HG03432 (cell line): ENCODE measurements at regions not wholly inside any gene's neighbourhood (a gene's known extent, or its start where the extent isn't known, plus 50 kb on each side); places are given as distances from the start of the nearest gene placed in this dataset.
"Not testable (repeated sequence)": the region's sequence is repeated elsewhere in the genome, so short reads cannot be mapped to it uniquely, and the experiment has no call there.

Source experiments
- ATAC-seq: cut with Tn5 transposase; IDR thresholded peaks from one replicate; pipeline ENCODE4 v1.9.1; 2021; ENCODE audit warnings: mild to moderate bottlenecking, moderate library complexity; ENCODE audit not compliant: unreplicated experiment

GRCh38 chr5:25458628-25459027 lies 813.9 kb upstream of the CDH10 start:
- ATAC-seq, result no peak

- no peak for ATAC-seq
Measured at GRCh38 chr5:25453500-25453899, 808.7 kb upstream of the CDH10 start.

GRCh38 chr5:25451294-25451693 lies 806.5 kb upstream of the CDH10 start:
- ATAC-seq, result no peak

- ATAC-seq, result no peak
Measured at GRCh38 chr5:25448646-25449045, 803.9 kb upstream of the CDH10 start.

- no peak for ATAC-seq
Measured at GRCh38 chr5:25448190-25448621, 803.4 kb upstream of the CDH10 start.

GRCh38 chr5:25446061-25446420 lies 801.3 kb upstream of the CDH10 start:
- ATAC-seq, result not testable (repeated sequence)

- not testable (repeated sequence) for ATAC-seq
Measured at GRCh38 chr5:25445381-25446060, 800.7 kb upstream of the CDH10 start.

- ATAC-seq, result no peak
Measured at GRCh38 chr5:25444697-25445096, 799.9 kb upstream of the CDH10 start.

GRCh38 chr5:25441810-25442209 lies 797.0 kb upstream of the CDH10 start:
- no peak for ATAC-seq

- ATAC-seq, result no peak
Measured at GRCh38 chr5:25439025-25439424, 794.2 kb upstream of the CDH10 start.

- ATAC-seq, result not testable (repeated sequence)
Measured at GRCh38 chr5:25438375-25438774, 793.6 kb upstream of the CDH10 start.

GRCh38 chr5:25436452-25436851 lies 791.7 kb upstream of the CDH10 start:
- no peak for ATAC-seq

- no peak for ATAC-seq
Measured at GRCh38 chr5:25435882-25436281, 791.1 kb upstream of the CDH10 start.

- no peak for ATAC-seq
Measured at GRCh38 chr5:25427240-25427639, 782.5 kb upstream of the CDH10 start.

GRCh38 chr5:25423271-25423670 lies 778.5 kb upstream of the CDH10 start:
- ATAC-seq, result no peak

GRCh38 chr5:25419684-25420083 lies 774.9 kb upstream of the CDH10 start:
- no peak for ATAC-seq

- ATAC-seq, result no peak
Measured at GRCh38 chr5:25418978-25419377, 774.2 kb upstream of the CDH10 start.

- no peak for ATAC-seq
Measured at GRCh38 chr5:25418319-25418859, 773.6 kb upstream of the CDH10 start.

GRCh38 chr5:25416960-25417359 lies 772.2 kb upstream of the CDH10 start:
- no peak for ATAC-seq

GRCh38 chr5:25415970-25416369 lies 771.2 kb upstream of the CDH10 start:
- no peak for ATAC-seq

- ATAC-seq, result no peak
Measured at GRCh38 chr5:25414742-25415141, 770.0 kb upstream of the CDH10 start.

GRCh38 chr5:25412116-25412661 lies 767.4 kb upstream of the CDH10 start:
- no peak for ATAC-seq

- ATAC-seq, result not testable (repeated sequence)
Measured at GRCh38 chr5:25407365-25407764, 762.6 kb upstream of the CDH10 start.
